Sigmoid colon (tissue), 6 donors: ENCODE measurements at regions not wholly inside any gene's neighbourhood (a gene's known extent, or its start where the extent isn't known, plus 50 kb on each side); places are given as distances from the start of the nearest gene placed in this dataset.
A peak's percentile ranks its signal among the peaks of the same experiment; 100 is the strongest.

Source experiments
- DNase-seq: peaks from one replicate; pipeline ENCODE4 v3.0.0-alpha.2; 2019
- H3K27ac ChIP-seq, 4 donors: fragments of 200-600 bp; sonication (generic); one replicate each; pipeline ENCODE4 v1.5.1; 2016 to 2019; ENCODE audit warnings: mild to moderate bottlenecking in 1 of 4
- H3K27me3 ChIP-seq, 3 donors: fragments of 200-600 bp; sonication (generic); one replicate each; pipeline ENCODE4 v1.5.1; 2019; ENCODE audit warnings: mild to moderate bottlenecking in 1 of 3
- H3K36me3 ChIP-seq, 4 donors: fragments of 200-600 bp; sonication (generic); one replicate each; pipeline ENCODE4 v1.5.1; 2016 to 2019
- H3K4me1 ChIP-seq, 4 donors: fragments of 200-600 bp; sonication (generic); one replicate each; pipeline ENCODE4 v1.5.1; 2017 to 2019
- H3K4me3 ChIP-seq, 4 donors: fragments of 200-600 bp; sonication (generic); one replicate each; pipeline ENCODE4 v1.5.1; 2017 to 2019; ENCODE audit warnings: mild to moderate bottlenecking in 2 of 4, moderate library complexity in 1 of 4
- H3K9me3 ChIP-seq, 4 donors: fragments of 200-600 bp in 3 of 4; sonication (generic) in 3 of 4; one replicate each; pipeline versions ENCODE4 v1.5.1 to v1.6.1; 2013 to 2019
- EP300 ChIP-seq, 4 donors: sonication (generic); formaldehyde crosslinking; IDR thresholded peaks; one replicate each; pipeline ENCODE4 v1.6.1; 2017; ENCODE audit warnings: antibody characterized with exemption in 4 of 4
- POLR2A ChIP-seq, 2 donors: fragments of 450-650 bp; IDR thresholded peaks; one replicate each; pipeline ENCODE4 v1.6.1; 2016; ENCODE audit warnings: antibody characterized with exemption in 2 of 2, mild to moderate bottlenecking in 2 of 2, moderate library complexity in 2 of 2
- POLR2AphosphoS5 ChIP-seq, 4 donors: sonication (generic); formaldehyde crosslinking; IDR thresholded peaks; one replicate each; pipeline ENCODE4 v1.6.1; 2017; ENCODE audit warnings: antibody characterized with exemption in 4 of 4
- WGBS, 2 donors: extraction: QIAGEN DNeasy Blood & Tissue Kit; methylation state at CpG; one replicate each; pipeline ENCODE4 v1.1.7; 2013; 5-methylcytosine and 5-hydroxymethylcytosine counted together
- intact Hi-C: fragments of 100-400 bp; cut with DNase I; formaldehyde crosslinking; loops from one replicate; pipeline ENCODE4 v1.15.1; 2023
- TF ChIP-seq, protein P1 (sequence below), 4 experiments: fragments of 450-650 bp in 3 of 4; fragments of 200-600 bp in 1 of 4; IDR thresholded peaks; one replicate each; pipeline ENCODE4 v1.5.1; 2016 to 2019; ENCODE audit warnings: antibody characterized with exemption in 4 of 4, mild to moderate bottlenecking in 3 of 4, moderate library complexity in 2 of 4
- donor health status: healthy with polysubstance abuse.
- donor health status: healthy.

- intact Hi-C loops = no loop called here
- no peak overlapping the region for H3K4me3 ChIP-seq
- TF ChIP-seq POLR2AphosphoS5 (IDR thresholded peaks at IDR 0.05) = no peak
- TF ChIP-seq, protein P1, sequence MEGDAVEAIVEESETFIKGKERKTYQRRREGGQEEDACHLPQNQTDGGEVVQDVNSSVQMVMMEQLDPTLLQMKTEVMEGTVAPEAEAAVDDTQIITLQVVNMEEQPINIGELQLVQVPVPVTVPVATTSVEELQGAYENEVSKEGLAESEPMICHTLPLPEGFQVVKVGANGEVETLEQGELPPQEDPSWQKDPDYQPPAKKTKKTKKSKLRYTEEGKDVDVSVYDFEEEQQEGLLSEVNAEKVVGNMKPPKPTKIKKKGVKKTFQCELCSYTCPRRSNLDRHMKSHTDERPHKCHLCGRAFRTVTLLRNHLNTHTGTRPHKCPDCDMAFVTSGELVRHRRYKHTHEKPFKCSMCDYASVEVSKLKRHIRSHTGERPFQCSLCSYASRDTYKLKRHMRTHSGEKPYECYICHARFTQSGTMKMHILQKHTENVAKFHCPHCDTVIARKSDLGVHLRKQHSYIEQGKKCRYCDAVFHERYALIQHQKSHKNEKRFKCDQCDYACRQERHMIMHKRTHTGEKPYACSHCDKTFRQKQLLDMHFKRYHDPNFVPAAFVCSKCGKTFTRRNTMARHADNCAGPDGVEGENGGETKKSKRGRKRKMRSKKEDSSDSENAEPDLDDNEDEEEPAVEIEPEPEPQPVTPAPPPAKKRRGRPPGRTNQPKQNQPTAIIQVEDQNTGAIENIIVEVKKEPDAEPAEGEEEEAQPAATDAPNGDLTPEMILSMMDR (IDR thresholded peaks at IDR 0.05) = no peak
- TF ChIP-seq POLR2A (IDR thresholded peaks at IDR 0.05) = no peak
- no peak for TF ChIP-seq EP300 (IDR thresholded peaks at IDR 0.05)
- H3K36me3 ChIP-seq = no peaks in the 10 kb centered on the region
- no peak for DNase-seq
- H3K27me3 ChIP-seq = no peaks in the 10 kb centered on the region
- H3K4me1 ChIP-seq = peaks cover 0 to 20% (median 10%) of the 10 kb centered on the region in 4 donors
- WGBS, 2 donors = 91 to 92% methylated on average over 5 of the region's 5 CpGs
- H3K9me3 ChIP-seq = no peaks in the 10 kb centered on the region
- H3K27ac ChIP-seq = no peak overlapping the region
These were observed 91.0 kb downstream of the KLF12 start for GRCh38 chr13:74043237-74043636.

GRCh38 chr13:74040200-74040599 is 94.0 kb downstream of the KLF12 start:
- no peak overlapping the region for H3K27ac ChIP-seq
- no peaks in the 10 kb centered on the region for H3K9me3 ChIP-seq
- no peak for DNase-seq
- H3K4me1 ChIP-seq = peaks cover 0 to 7% (median 0%) of the 10 kb centered on the region in 4 donors
- TF ChIP-seq, protein P1 (IDR thresholded peaks at IDR 0.05) = peak in 1 of 4 experiments; percentile 26
- TF ChIP-seq POLR2A (IDR thresholded peaks at IDR 0.05) (no peak), POLR2AphosphoS5 (IDR thresholded peaks at IDR 0.05) (no peak), EP300 (IDR thresholded peaks at IDR 0.05) (no peak)
- H3K36me3 ChIP-seq = no peaks in the 10 kb centered on the region
- 47 to 76% methylated on average over 4 of the region's 4 CpGs for WGBS, 2 donors
- H3K4me3 ChIP-seq = no peak overlapping the region
- no peaks in the 10 kb centered on the region for H3K27me3 ChIP-seq
- intact Hi-C loops = no loop called here

DNA sequence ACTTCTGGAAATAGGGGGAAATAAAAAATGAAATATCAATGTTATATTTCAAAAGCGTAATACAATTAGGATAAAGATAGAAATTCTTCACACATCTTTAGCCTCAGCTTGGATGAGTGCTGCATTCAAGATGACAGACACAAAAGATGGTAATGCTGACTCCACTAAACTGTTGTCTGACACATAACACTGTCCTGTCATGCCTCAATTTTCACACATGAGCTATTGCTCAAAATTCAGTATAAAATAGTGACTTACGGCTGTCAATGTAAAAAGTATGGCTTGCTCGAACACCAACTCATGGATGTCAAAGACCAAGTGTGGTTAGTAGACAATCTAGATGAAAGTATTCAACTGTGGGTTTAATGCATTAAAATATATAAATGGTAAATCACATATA is 94.5 kb downstream of the KLF12 start:
- intact Hi-C loops = no loop called here
- 97 to 98% methylated on average over 3 of the region's 3 CpGs for WGBS, 2 donors
- H3K36me3 ChIP-seq = no peaks in the 10 kb centered on the region

GRCh38 chr13:74039154-74039553 is 95.0 kb downstream of the KLF12 start:
- no peak overlapping the region for H3K4me3 ChIP-seq
- H3K36me3 ChIP-seq = no peaks in the 10 kb centered on the region
- H3K27ac ChIP-seq = no peak overlapping the region
- 98% methylated on average over 2 of the region's 2 CpGs for WGBS, 2 donors
- TF ChIP-seq, protein P1 (IDR thresholded peaks at IDR 0.05) = no peak
- TF ChIP-seq EP300 (IDR thresholded peaks at IDR 0.05) = no peak
- TF ChIP-seq POLR2A (IDR thresholded peaks at IDR 0.05) = no peak
- no peak for TF ChIP-seq POLR2AphosphoS5 (IDR thresholded peaks at IDR 0.05)
- no peaks in the 10 kb centered on the region for H3K9me3 ChIP-seq
- H3K4me1 ChIP-seq = peaks cover 0 to 7% (median 0%) of the 10 kb centered on the region in 4 donors
- no peaks in the 10 kb centered on the region for H3K27me3 ChIP-seq
- no peak for DNase-seq
- intact Hi-C loops = no loop called here

More for the DNA sequence above, 94.5 kb downstream of the KLF12 start:
- DNase-seq = no peak
- Histone ChIP-seq H3K27me3 (no peaks in the 10 kb centered on the region), H3K9me3 (no peaks in the 10 kb centered on the region), H3K4me1 (peaks cover 0 to 7% (median 0%) of the 10 kb centered on the region in 4 donors), H3K27ac (no peak overlapping the region), H3K4me3 (no peak overlapping the region)
- TF ChIP-seq, protein P1 (IDR thresholded peaks at IDR 0.05) = no peak
- no peak for TF ChIP-seq EP300 (IDR thresholded peaks at IDR 0.05)
- TF ChIP-seq POLR2A (IDR thresholded peaks at IDR 0.05) = no peak
- no peak for TF ChIP-seq POLR2AphosphoS5 (IDR thresholded peaks at IDR 0.05)

DNA sequence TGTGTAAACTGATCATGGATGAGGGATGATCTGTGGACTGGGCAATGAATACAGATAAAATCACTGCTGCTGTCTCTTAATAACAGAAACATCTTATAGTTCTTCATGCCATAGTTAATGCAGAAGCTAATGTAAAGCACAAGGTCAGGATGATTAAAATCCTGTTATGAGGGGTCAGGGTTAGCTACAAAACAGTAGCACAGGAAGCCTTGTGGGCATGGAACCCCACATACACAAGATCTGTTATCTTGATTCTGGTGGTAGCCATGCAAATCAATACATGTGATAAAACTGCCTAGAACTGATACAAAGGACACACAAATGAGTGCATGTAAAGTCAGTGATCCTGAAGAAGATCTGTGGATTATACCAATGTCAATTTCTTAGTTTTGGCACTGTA is 96.4 kb downstream of the KLF12 start:
- H3K4me3 ChIP-seq = no peak overlapping the region

More for the DNA sequence above, 96.4 kb downstream of the KLF12 start:
- intact Hi-C loops = no loop called here
- TF ChIP-seq POLR2AphosphoS5 (IDR thresholded peaks at IDR 0.05) (no peak), POLR2A (IDR thresholded peaks at IDR 0.05) (no peak)
- TF ChIP-seq, protein P1 (IDR thresholded peaks at IDR 0.05) = no peak
- DNase-seq = no peak
- peaks cover 0 to 7% (median 0%) of the 10 kb centered on the region in 4 donors for H3K4me1 ChIP-seq
- no peaks in the 10 kb centered on the region for H3K9me3 ChIP-seq
- no peaks in the 10 kb centered on the region for H3K36me3 ChIP-seq
- H3K27ac ChIP-seq = no peak overlapping the region
- H3K27me3 ChIP-seq = no peaks in the 10 kb centered on the region
